ENCODE measurements at regions not wholly inside any gene's neighbourhood (a gene's known extent, or its start where the extent isn't known, plus 50 kb on each side); places are given as distances from the start of the nearest gene placed in this dataset.

GRCh38 chr2:176471949-176472348, 202.7 kb downstream of the MTX2 start:
- TF ChIP-seq, protein P1, sequence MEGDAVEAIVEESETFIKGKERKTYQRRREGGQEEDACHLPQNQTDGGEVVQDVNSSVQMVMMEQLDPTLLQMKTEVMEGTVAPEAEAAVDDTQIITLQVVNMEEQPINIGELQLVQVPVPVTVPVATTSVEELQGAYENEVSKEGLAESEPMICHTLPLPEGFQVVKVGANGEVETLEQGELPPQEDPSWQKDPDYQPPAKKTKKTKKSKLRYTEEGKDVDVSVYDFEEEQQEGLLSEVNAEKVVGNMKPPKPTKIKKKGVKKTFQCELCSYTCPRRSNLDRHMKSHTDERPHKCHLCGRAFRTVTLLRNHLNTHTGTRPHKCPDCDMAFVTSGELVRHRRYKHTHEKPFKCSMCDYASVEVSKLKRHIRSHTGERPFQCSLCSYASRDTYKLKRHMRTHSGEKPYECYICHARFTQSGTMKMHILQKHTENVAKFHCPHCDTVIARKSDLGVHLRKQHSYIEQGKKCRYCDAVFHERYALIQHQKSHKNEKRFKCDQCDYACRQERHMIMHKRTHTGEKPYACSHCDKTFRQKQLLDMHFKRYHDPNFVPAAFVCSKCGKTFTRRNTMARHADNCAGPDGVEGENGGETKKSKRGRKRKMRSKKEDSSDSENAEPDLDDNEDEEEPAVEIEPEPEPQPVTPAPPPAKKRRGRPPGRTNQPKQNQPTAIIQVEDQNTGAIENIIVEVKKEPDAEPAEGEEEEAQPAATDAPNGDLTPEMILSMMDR (tag by site-specific recombination; IDR thresholded peaks at IDR 0.05) = no peak
- TF ChIP-seq REST (tag by site-specific recombination; IDR thresholded peaks at IDR 0.05) (no peak), TSHZ1 (tag by site-specific recombination; IDR thresholded peaks at IDR 0.05; ENCODE audit: borderline replicate concordance) (no peak), ZNF274 (IDR thresholded peaks at IDR 0.05; ENCODE audit: low read length) (no peak), ZNF274 (tag by site-specific recombination; IDR thresholded peaks at IDR 0.05; ENCODE audit: borderline replicate concordance) (no peak), REPIN1 (tag by site-specific recombination; IDR thresholded peaks at IDR 0.05; ENCODE audit: low read depth) (no peak), ZNF311 (tag by site-specific recombination; IDR thresholded peaks at IDR 0.05; ENCODE audit: borderline replicate concordance) (no peak), YY1 (tag by site-specific recombination; IDR thresholded peaks at IDR 0.05) (no peak), ZNF341 (tag by site-specific recombination; IDR thresholded peaks at IDR 0.05; ENCODE audit: low read depth) (no peak), GFI1B (tag by site-specific recombination; IDR thresholded peaks at IDR 0.05) (no peak), ZNF785 (tag by site-specific recombination; IDR thresholded peaks at IDR 0.05) (no peak), ATF2 (tag by site-specific recombination; IDR thresholded peaks at IDR 0.05; ENCODE audit: low read depth) (no peak), ZNF48 (tag by site-specific recombination; IDR thresholded peaks at IDR 0.05) (no peak)
